IMR-90 (cell line): ENCODE measurements at regions not wholly inside any gene's neighbourhood (a gene's known extent, or its start where the extent isn't known, plus 50 kb on each side); places are given as distances from the start of the nearest gene placed in this dataset.

Experiments
- ATAC-seq: fragments of 200-7000 bp; cut with Tn5 transposase; 2 replicates; pipeline ENCODE4 v1.9.1; 2020; ENCODE audit warnings: low read depth, mild to moderate bottlenecking, moderate library complexity
- BruUV-seq: library from RNA; stranded (reverse); fragments of 400-500 nt; replicated peaks from 2 replicates; lab custom pipeline; 2021; lab: Mats Ljungman, UMichigan
- CTCF ChIA-PET: fragments of 300-600 bp; formaldehyde crosslinking; extraction: SDS; loops from one replicate; lab custom pipeline; 2021; ENCODE audit warnings: antibody characterized with exemption; lab: Yijun Ruan, JAX
- POLR2A ChIA-PET: fragments of 300-600 bp; sonication (Branson Sonifier 250); formaldehyde crosslinking; loops from one replicate; lab custom pipeline; 2022; ENCODE audit warnings: antibody characterized with exemption; ENCODE audit not compliant: unreplicated experiment; lab: Charles Lee
- DNase-seq: peaks from one replicate; pipeline ENCODE4 v3.0.0; 2013
- H2AFZ ChIP-seq: replicated peaks from 2 replicates; pipeline ENCODE3; 2013; ENCODE audit warnings: low read length, mild to moderate bottlenecking; ENCODE audit not compliant: poor library complexity
- H2AK5ac ChIP-seq: 2 replicates; pipeline ENCODE4 v1.6.1; 2013; ENCODE audit warnings: low read depth, low read length, inconsistent platforms
- H2AK9ac ChIP-seq: replicated peaks from 2 replicates; pipeline ENCODE3; 2013; ENCODE audit warnings: mild to moderate bottlenecking, low read depth, low read length, moderate library complexity; ENCODE audit not compliant: poor library complexity
- H2BK120ac ChIP-seq: 2 replicates; pipeline ENCODE4 v1.6.1; 2013; ENCODE audit warnings: low read depth, low read length, inconsistent platforms
- H2BK15ac ChIP-seq: 3 replicates; pipeline ENCODE4 v1.6.1; 2013; ENCODE audit warnings: low read depth, low read length, inconsistent platforms
- H2BK20ac ChIP-seq: 2 replicates; pipeline ENCODE4 v1.6.1; 2013; ENCODE audit warnings: low read depth, mild to moderate bottlenecking, inconsistent platforms, low read length, moderate library complexity
- H2BK5ac ChIP-seq: 2 replicates; pipeline ENCODE4 v1.6.1; 2013; ENCODE audit warnings: mild to moderate bottlenecking, low read depth, low read length, inconsistent platforms; ENCODE audit not compliant: poor library complexity, severe bottlenecking
- H3K14ac ChIP-seq: replicated peaks from 2 replicates; pipeline ENCODE4 v1.6.1; 2013; ENCODE audit warnings: low read depth, low read length, inconsistent platforms
- H3K18ac ChIP-seq: 2 replicates; pipeline ENCODE4 v1.6.1; 2013; ENCODE audit warnings: low read depth, low read length, control low read depth
- H3K23ac ChIP-seq: 2 replicates; pipeline ENCODE4 v1.6.1; 2013; ENCODE audit warnings: low read depth, low read length, inconsistent platforms
- H3K27ac ChIP-seq: 2 replicates; pipeline ENCODE4 v1.5.1; 2013; ENCODE audit warnings: mild to moderate bottlenecking, control low read depth, low read length; ENCODE audit not compliant: insufficient read depth
- H3K27me3 ChIP-seq: 2 replicates; pipeline ENCODE4 v1.6.1; 2013; ENCODE audit warnings: low read length; ENCODE audit not compliant: control insufficient read depth, insufficient read depth
- H3K36me3 ChIP-seq: 2 replicates; pipeline ENCODE4 v1.6.1; 2013; ENCODE audit warnings: low read length, mixed read lengths; ENCODE audit not compliant: control insufficient read depth, insufficient read depth
- H3K4ac ChIP-seq: 2 replicates; pipeline ENCODE4 v1.6.1; 2013; ENCODE audit warnings: low read depth, low read length, inconsistent platforms
- H3K4me1 ChIP-seq: 2 replicates; pipeline ENCODE4 v1.6.1; 2013; ENCODE audit warnings: low read length, mixed read lengths; ENCODE audit not compliant: control insufficient read depth, insufficient read depth
- H3K4me2 ChIP-seq: 2 replicates; pipeline ENCODE4 v1.6.1; 2013; ENCODE audit warnings: low read depth, mild to moderate bottlenecking, control low read depth, low read length, moderate library complexity
- H3K4me3 ChIP-seq: 2 replicates; pipeline ENCODE4 v1.5.1; 2013; ENCODE audit warnings: low read depth, mild to moderate bottlenecking, control low read depth, low read length, moderate library complexity; ENCODE audit not compliant: insufficient read depth
- H3K56ac ChIP-seq: 2 replicates; pipeline ENCODE4 v1.6.1; 2013; ENCODE audit warnings: low read length, inconsistent platforms; ENCODE audit not compliant: insufficient read depth; ENCODE audit errors: extremely low read depth
- H3K79me1 ChIP-seq, 2 experiments: 2 replicates each; pipeline ENCODE4 v1.6.1; 2013; ENCODE audit warnings: low read length in 2 of 2, inconsistent platforms in 1 of 2, low read depth in 1 of 2
- H3K9ac ChIP-seq: 2 replicates; pipeline ENCODE4 v1.6.1; 2013; ENCODE audit warnings: low read depth, low read length, control low read depth
- H3K9me1 ChIP-seq: 2 replicates; pipeline ENCODE4 v1.6.1; 2013; ENCODE audit warnings: low read length, inconsistent platforms; ENCODE audit not compliant: insufficient read depth
- H3K9me3 ChIP-seq: 2 replicates; pipeline ENCODE4 v1.6.1; 2013; ENCODE audit warnings: low read length; ENCODE audit not compliant: control insufficient read depth, insufficient read depth
- H4K20me1 ChIP-seq: 2 replicates; pipeline ENCODE4 v1.6.1; 2013; ENCODE audit warnings: low read length, inconsistent platforms; ENCODE audit not compliant: insufficient read depth
- H4K5ac ChIP-seq: 2 replicates; pipeline ENCODE4 v1.6.1; 2013; ENCODE audit warnings: mild to moderate bottlenecking, low read depth, low read length, control low read depth
- H4K8ac ChIP-seq, 2 experiments: 2 replicates each; pipeline ENCODE4 v1.6.1; 2013; ENCODE audit warnings: low read depth in 2 of 2, low read length in 2 of 2, control low read depth in 1 of 2, inconsistent platforms in 1 of 2
- H4K91ac ChIP-seq: 2 replicates; pipeline ENCODE4 v1.6.1; 2013; ENCODE audit warnings: low read depth, low read length, inconsistent platforms; ENCODE audit not compliant: insufficient read depth
- BHLHE40 ChIP-seq: fragments of 150-350 bp; IDR thresholded peaks from 2 replicates; pipeline ENCODE4 v1.6.1; 2016; ENCODE audit warnings: mild to moderate bottlenecking, low read depth, low read length
- CEBPB ChIP-seq: IDR thresholded peaks from 2 replicates; pipeline ENCODE4 v1.6.1; 2012; ENCODE audit warnings: low read depth, low read length, improper control_type of control experiment
- CTCF ChIP-seq: conservative IDR thresholded peaks from 2 replicates; pipeline ENCODE4 v1.5.1; 2012; ENCODE audit warnings: mild to moderate bottlenecking, low read depth, low read length, improper control_type of control experiment
- ELK1 ChIP-seq: fragments of 150-350 bp; IDR thresholded peaks from 2 replicates; pipeline ENCODE4 v1.6.1; 2016; ENCODE audit warnings: low read depth, mild to moderate bottlenecking, low read length, moderate library complexity, borderline replicate concordance
- FOS ChIP-seq: fragments of 150-350 bp; IDR thresholded peaks from 2 replicates; pipeline ENCODE4 v1.6.1; 2016; ENCODE audit warnings: low read depth, low read length
- MAFK ChIP-seq: IDR thresholded peaks from 2 replicates; pipeline ENCODE4 v1.6.1; 2012; ENCODE audit warnings: low read depth, low read length, improper control_type of control experiment
- MAZ ChIP-seq: IDR thresholded peaks from 2 replicates; pipeline ENCODE4 v1.6.1; 2012; ENCODE audit warnings: low read depth, mild to moderate bottlenecking, low read length, improper control_type of control experiment, moderate library complexity, borderline replicate concordance
- NFE2L2 ChIP-seq: fragments of 150-350 bp; IDR thresholded peaks from 2 replicates; pipeline ENCODE4 v1.6.1; 2016; ENCODE audit warnings: low read depth, mild to moderate bottlenecking, low read length
- POLR2A ChIP-seq: IDR thresholded peaks from 2 replicates; pipeline ENCODE4 v1.6.1; 2012; ENCODE audit warnings: mild to moderate bottlenecking, low read depth, low read length
- RAD21 ChIP-seq: IDR thresholded peaks from 2 replicates; pipeline ENCODE4 v1.6.1; 2012; ENCODE audit warnings: low read length, improper control_type of control experiment
- RFX5 ChIP-seq: IDR thresholded peaks from 2 replicates; pipeline ENCODE4 v1.8.0; 2012; ENCODE audit warnings: low read depth, mild to moderate bottlenecking, low read length, moderate library complexity
- SMC3 ChIP-seq: fragments of 150-350 bp; IDR thresholded peaks from 2 replicates; pipeline ENCODE4 v1.6.1; 2016; ENCODE audit warnings: low read depth, mild to moderate bottlenecking, antibody characterized with exemption, low read length, moderate library complexity
- USF2 ChIP-seq: fragments of 150-350 bp; IDR thresholded peaks from 2 replicates; pipeline ENCODE4 v1.6.1; 2017; ENCODE audit warnings: mild to moderate bottlenecking, antibody characterized with exemption, low read length, low read depth
- WGBS, 2 experiments: methylation state at CpG; one replicate each; pipeline versions ENCODE4 v1.1.5 to v1.1.7; 2013; ENCODE audit warnings: missing lambda C conversion rate in 2 of 2; ENCODE audit not compliant: insufficient read length in 1 of 2; ENCODE audit errors: extremely low coverage in 2 of 2; 5-methylcytosine and 5-hydroxymethylcytosine counted together
- dilution Hi-C: fragments of 300-500 bp; cut with HindIII; formaldehyde crosslinking; loops from one replicate; pipeline ENCODE4 v1.14.3; 2018; ENCODE audit warnings: low sequenced_read_pairs; ENCODE audit not compliant: unreplicated experiment
- in situ Hi-C: fragments of 300-500 bp; cut with MboI; formaldehyde crosslinking; loops from 3 replicates; pipeline ENCODE4 v1.14.3; 2019; ENCODE audit warnings: low sequenced_read_pairs, inconsistent platforms, mixed read lengths
- intact Hi-C: fragments of 100-400 bp; cut with micrococcal nuclease; formaldehyde crosslinking; loops from 2 replicates; pipeline ENCODE4 v1.10.0; 2022

GRCh38 chr2:19496646-19497045 is 138.2 kb upstream of the OSR1 start:
- H3K9ac ChIP-seq, result no peak overlapping the region
- TF ChIP-seq SMC3, result no peak
- TF ChIP-seq MAFK, result no peak
- TF ChIP-seq RFX5, result no peak
- no peak for TF ChIP-seq BHLHE40
- no peak for TF ChIP-seq CTCF
- no peak for TF ChIP-seq MAZ
- no peak for TF ChIP-seq RAD21
- TF ChIP-seq CEBPB, result no peak
- no peak for TF ChIP-seq FOS
- TF ChIP-seq USF2, result no peak
- TF ChIP-seq NFE2L2, result no peak
- no peak for TF ChIP-seq ELK1
- TF ChIP-seq POLR2A, result no peak
- no peak overlapping the region for H3K23ac ChIP-seq
- peaks cover 4% of the 10 kb centered on the region for H3K27me3 ChIP-seq
- no peaks in the 10 kb centered on the region for H3K9me3 ChIP-seq
- no peak overlapping the region for H2AFZ ChIP-seq
- H2BK20ac ChIP-seq, result no peak overlapping the region
- H2AK9ac ChIP-seq, result no peak overlapping the region
- H3K4me1 ChIP-seq, result no peaks in the 10 kb centered on the region
- BruUV-seq, result no TSS peak
- ATAC-seq, result no peak
- H3K27ac ChIP-seq, result no peak overlapping the region
- no peak overlapping the region for H2BK15ac ChIP-seq
- H3K18ac ChIP-seq, result no peak overlapping the region
- H3K4me2 ChIP-seq, result no peak overlapping the region
- H3K14ac ChIP-seq, result no peak overlapping the region
- H3K36me3 ChIP-seq, result no peaks in the 10 kb centered on the region
- no peaks in the 10 kb centered on the region for H3K9me1 ChIP-seq
- H4K91ac ChIP-seq, result no peak overlapping the region
- ChIA-PET CTCF (no interaction called here), POLR2A (no interaction called here)
- no peak overlapping the region for H2BK5ac ChIP-seq
- in situ Hi-C loops, result no loop called here
- no peak overlapping the region for H4K5ac ChIP-seq
- no peaks in the 10 kb centered on the region for H4K20me1 ChIP-seq
- DNase-seq, result no peak
- no peak overlapping the region for H2BK120ac ChIP-seq
- dilution Hi-C loops, result no loop called here
- no peaks in the 10 kb centered on the region for H3K79me1 ChIP-seq
- no peak overlapping the region for H2AK5ac ChIP-seq
- intact Hi-C loops, result no loop called here
- WGBS, 2 experiments, result 89% methylated on average over 3 of the region's 5 CpGs; no CpG with 5 or more reads in 1 of the 2 experiments
- no peak overlapping the region for H4K8ac ChIP-seq
- H3K4me3 ChIP-seq, result no peak overlapping the region
- no peak overlapping the region for H3K56ac ChIP-seq
- H3K4ac ChIP-seq, result no peak overlapping the region
